GM19397 (cell line): ENCODE measurements at regions not wholly inside any gene's neighbourhood (a gene's known extent, or its start where the extent isn't known, plus 50 kb on each side); places are given as distances from the start of the nearest gene placed in this dataset.

Experiments used
- ATAC-seq: cut with Tn5 transposase; IDR thresholded peaks from one replicate; pipeline ENCODE4 v1.9.1; 2021; ENCODE audit warnings: mild to moderate bottlenecking, moderate library complexity; ENCODE audit not compliant: unreplicated experiment

DNA sequence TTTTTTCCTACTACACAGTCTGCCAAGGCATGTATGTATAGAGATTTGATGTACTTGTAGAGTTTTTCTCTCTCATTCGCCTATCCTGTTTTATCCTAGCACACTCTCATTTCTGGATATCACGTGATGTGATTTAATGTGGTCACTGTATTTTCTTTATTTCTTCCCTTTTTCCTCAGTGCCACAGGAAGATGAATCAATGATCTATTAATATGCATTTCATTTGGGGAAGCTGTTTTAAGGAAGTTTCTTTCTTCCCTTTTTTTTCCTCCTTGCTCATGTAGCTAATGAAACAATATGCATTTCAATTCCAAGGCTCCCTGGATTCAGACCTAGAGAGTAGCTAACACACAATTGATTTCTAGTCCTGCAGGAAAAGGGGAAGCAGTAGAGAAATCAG lies 506.3 kb upstream of the WWC1 start:
- no peak for ATAC-seq

DNA sequence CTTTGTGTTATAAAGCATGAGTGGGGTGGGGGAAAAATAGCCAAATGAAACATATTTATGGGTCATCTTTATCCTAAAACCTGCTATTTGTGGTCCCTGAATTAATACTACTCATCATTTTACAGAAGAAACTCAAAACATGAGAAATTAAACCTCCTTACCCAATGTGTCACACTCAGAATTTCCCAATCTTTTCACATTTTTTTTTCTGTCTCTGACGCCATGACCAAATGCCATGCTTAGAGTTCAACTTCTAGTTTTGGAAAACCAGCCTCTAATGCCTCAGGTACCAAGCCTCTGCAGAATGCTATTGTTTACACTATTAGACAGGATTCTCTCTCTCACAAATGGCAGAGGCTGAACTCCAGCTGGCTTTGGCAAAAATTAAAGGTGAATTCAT lies 505.5 kb upstream of the WWC1 start:
- ATAC-seq, result no peak

DNA sequence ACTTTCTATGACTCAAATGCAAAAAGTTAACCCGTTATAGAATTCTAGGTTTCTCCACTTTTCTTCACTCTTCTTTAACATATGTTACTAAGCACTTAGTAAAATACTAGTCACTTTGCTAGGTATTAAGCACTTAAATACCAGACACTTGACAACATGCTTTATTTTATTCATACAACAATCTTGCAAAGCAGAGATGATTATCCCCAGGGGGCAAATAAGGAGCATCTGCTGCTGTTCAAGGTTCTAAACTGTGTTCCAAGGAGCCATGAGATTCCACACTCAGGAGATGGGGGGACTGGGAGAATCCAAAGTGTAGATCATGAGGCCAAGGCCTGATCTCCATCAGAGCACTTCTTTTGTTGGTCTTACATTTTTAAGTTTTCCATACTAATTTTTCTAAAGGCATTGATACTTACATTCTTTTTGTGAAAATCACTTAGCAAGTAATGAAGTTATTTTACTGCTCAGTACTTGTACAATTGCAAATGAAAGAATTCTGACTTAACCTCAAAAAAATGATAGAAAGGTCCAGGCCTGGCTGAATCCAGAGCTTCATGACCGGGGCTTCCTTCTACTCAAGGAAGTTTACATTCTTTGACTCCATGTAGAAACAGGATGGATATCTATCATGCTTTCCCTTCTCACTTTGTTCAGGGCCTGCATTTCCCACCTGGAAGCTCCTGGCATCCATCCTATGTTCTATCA lies 504.4 kb upstream of the WWC1 start:
- no peak for ATAC-seq

DNA sequence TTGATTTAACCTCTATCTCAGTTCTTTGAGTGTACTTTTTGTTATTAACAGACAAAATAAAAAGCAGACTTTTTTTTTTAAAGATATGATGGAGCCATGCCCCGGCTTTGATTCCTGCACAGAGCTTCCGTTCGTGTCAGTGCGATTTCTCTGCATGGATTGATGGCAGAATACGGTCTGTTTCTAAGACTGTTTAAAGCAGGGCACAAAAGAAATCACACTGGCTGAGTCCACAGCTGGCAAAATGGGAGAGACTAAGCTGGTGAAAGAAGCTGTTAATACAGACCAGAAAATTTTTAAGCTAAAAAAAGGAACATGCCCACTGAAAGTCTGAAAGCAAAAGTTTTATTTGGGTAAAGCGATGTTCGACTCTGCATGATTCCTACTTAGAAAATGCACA lies 501.4 kb upstream of the WWC1 start:
- no peak for ATAC-seq

DNA sequence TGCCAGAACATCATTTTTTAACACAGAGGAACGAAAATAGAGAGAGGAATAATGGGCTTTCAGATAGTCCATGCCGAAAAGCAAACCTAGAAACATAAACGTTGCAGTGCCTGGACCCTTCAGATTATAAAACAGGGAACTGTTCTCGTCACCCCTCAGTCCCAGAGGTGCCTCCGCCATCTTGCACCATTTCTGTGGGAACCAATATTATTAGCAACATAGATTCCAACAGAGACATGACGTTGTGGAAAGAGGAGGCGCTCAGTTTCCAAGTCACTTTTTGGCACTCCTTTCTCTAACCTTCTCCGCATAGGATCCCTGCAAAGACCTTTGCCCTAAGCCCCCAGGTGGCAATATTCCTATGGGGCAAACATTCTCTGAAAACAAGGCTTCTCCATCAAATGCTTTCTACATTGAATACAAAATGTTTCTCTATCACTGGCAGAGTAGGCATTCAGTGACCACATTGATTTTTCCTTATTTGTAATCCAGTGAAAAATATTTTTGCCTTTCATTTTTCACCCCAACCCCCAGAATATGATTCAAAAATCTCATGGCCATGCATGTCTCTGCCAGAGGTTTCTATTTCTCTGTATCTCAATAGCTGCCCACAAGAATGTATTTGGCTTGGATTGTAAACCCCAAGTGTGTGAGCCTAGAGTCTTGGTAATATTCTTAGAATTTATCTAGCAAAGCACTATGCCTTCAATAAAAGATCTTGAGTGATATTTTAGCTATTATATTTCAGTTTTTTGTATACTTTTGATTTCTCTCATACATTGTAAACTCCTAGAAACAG lies 500.8 kb upstream of the WWC1 start:
- no peak for ATAC-seq

DNA sequence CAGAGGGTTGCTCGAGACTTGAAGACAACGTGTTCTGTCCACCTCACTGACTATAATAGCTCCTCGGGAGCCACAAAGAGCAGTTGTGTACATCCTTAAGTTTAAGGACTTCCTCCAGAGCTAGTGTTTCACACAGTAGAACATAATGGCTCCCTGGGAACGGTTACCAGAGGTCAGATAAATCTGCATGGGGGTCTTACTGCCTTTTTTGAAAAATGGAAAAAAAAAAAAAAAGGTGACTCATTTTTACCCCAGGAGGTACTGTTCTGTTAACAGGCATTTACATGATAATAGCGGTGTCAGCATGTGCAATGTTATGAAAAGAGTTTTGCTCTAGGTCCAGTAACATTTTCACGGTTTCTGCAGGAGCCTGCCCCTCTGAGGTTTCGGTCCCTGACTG lies 498.9 kb upstream of the WWC1 start:
- ATAC-seq, result no peak

DNA sequence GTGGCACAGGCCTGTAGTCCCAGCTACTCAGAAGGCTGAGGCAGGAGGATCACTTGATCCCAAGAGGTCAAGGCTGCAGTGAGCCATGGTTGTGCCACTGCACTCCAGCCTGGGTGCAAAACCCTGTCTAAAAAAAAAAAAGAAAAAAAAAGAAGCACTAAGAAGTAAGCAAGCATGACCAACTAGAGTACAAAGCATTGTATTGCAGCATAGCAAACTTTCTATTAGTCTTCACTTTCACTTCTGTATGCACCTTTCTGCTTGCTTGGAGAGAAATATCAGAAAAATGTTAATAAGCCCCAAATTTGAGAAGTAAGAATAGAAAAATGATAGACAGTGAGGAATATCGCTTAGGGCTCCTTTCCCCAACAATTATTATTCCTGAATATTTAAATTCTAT lies 497.7 kb upstream of the WWC1 start:
- no peak for ATAC-seq

DNA sequence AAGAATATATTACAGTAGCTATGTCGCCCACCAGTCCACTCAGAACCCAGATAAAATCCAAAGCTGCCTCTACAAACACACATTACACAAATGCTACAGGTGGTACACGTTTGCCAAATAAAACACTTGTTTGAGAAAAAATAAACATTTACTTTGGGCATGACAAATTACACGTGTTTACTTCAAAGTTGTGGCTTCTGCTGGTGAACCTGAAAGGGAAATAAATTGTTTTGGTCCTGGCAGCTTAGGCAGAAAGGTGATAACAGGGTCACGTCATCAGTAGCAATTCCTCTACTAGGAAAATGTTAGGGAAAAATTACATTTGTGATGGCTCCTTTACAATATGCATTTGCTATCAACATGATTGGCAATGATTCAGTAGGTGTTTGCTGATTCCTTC lies 497.3 kb upstream of the WWC1 start:
- ATAC-seq, result no peak

DNA sequence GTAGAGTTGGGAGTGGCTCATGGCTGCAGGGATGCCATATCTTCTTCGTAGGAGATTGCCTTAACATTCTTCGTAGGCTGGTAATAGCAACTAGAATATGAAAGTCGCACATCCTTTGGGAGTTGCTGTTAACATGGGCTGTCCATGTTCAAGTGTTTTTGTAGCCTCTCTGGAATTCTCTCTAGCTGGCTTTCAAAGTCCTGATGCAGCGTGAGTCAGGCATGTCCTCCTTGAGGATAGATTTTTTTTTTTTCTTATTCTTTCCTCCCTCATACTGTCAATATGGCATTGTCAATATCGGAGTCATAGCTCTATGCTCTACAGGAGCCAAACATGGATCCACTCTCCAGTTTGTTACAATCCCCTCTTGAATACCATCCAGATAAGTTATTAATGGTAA lies 494.8 kb upstream of the WWC1 start:
- ATAC-seq, result no peak

DNA sequence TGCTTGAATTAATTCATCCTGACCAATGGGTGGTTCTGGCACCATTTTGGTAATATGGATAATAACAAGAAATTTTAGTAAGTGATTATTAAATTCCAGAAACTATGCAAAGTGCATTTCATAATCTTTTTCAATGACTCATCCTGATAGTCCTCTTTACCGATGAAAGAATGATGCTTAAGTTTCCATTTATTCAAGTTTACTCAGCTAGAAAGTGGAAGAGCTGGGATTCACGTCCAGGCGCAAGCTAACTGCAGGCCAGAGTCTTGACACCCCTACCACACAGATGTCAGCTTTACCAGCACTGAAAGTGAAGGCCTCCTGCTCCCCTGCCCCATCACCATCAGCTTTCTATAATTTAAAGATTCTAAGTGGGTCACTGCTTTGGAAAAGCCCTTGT lies 493.5 kb upstream of the WWC1 start:
- no peak for ATAC-seq

DNA sequence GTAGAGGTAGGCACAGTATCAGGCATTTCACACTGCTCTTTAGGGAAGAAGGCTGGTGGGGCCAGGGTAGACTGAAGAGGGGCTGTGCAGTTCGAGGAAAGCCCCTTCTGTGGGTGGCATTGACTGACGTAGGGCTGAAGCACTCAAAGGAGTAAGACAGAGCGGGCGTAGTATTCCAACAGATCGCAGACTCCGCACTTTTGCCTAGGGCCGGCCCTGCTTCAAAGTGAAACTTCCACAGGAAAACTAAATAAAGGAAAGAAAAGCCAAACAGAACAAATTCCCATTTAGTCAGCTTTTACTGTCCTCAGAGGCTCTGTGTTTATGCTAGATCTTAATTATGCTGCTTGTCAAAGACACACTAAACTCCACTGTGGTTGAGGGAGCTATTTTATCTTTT lies 493.0 kb upstream of the WWC1 start:
- ATAC-seq, result no peak

DNA sequence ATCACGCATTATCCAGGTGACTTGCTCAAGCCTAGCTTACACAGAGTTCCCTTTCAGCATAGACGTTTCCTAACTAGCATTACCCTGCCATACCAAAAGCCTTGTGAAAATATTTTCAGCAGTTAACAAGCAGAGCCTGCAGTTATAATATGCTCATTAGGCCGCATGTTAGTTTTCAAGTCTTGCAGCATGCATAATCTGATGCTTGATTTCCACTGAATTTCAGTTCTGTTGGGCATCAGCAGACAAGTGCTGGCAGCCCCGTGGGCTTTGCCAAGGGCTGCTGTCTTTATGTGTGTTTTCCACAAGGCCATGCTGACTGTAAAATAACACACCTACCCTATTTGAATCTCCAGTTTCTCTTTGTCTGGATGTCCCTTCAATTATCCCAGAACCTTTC lies 491.0 kb upstream of the WWC1 start:
- no peak for ATAC-seq

DNA sequence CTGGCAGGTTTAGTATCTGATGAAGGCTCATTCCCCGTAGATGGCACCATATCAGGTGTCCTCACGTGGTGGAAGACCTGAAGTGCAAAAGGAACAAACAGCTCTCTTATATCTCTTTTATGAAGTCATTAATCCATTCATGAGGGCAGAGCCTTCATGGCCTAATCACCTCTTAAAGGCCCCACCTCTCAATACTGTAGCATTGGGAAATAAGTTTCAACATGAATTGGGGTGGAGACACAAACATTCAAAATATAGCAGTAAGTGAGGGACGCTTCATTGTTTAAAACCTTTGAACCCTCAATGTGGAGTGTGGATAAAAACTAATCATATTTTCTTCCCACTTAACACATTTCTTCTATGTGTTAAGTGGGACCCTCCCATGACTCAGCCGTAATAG lies 489.4 kb upstream of the WWC1 start:
- ATAC-seq, result no peak

DNA sequence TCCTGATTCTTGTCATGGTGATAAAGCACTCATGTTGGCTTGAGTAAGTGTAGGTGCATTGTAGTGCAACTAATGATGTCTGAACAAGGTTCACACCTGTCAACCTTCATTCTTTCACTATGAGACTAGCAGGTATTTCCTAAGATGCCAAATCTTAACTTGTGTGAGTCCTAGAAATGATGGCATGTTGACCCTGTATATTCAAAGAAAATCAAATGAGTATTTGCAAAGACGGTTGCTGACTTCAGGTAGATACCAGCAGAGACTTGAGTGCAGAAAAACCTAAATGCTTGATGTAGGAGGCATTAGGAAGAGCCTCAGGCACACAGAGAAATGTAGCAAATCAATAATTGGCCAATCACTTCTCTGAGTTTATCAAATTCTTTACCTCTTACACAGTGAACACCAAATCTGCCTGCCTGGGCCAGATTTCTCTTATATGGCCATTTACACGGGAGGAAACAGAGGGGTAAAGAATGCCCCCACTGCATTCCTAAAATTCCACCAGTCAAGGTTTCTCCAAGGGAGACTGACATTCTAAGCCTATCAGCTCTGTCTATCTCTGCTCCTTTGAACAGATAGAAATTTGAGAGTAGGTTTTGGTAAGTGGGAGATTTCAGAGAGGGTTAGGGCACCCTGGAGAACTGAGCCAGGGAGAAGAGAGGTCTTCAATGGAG lies 488.6 kb upstream of the WWC1 start:
- ATAC-seq, result no peak

DNA sequence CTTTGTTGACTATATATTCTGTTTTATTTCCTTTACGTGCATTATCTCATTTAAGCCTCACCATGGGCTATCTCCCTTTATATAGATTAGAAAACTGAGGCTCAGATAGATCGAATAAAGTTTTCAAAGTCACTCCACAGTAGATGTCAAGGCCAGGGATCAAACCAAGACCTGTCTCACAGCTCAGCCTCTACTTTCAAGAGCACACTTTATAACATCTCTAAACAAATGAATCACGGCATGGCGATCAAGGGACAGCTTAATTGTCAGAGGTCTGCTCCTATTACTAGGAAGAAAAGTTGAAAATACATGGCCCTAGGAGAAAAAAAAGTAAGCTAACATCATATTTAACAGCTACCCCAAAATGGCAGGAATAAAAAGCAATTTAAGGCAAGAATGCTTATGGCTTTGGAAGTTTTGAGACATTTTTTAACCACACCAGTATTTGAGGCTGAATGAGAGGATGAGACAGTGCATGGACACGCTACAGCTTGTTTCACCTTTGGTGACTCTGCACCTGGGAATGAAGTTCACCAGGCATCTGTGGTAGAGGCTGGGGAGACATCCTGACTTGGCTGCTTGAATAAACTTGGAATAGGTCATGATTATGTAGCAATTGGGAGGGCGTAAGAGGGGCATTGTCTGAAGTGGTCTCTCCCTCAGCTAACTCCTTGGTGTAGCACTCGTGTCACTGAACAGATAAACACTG lies 486.8 kb upstream of the WWC1 start:
- no peak for ATAC-seq

DNA sequence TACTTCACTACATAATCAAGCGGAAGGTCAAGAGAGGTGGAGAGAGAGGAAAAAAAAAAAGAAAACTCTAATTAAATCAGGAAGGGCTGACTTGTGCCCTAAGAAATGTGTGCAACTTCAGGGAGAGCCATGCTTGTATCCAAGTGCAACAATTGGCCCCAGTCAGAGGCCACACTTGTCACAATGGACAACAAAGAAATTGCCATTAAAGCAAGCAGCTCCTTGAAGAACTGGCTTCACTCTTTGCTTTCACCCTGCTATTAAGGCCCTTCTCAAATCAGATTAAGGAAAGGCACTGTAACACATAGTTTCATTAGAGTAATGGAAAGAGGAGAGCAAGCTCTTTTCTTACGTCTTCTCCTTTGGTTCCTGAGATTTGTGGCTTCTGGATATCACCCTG lies 480.9 kb upstream of the WWC1 start:
- ATAC-seq, result no peak

DNA sequence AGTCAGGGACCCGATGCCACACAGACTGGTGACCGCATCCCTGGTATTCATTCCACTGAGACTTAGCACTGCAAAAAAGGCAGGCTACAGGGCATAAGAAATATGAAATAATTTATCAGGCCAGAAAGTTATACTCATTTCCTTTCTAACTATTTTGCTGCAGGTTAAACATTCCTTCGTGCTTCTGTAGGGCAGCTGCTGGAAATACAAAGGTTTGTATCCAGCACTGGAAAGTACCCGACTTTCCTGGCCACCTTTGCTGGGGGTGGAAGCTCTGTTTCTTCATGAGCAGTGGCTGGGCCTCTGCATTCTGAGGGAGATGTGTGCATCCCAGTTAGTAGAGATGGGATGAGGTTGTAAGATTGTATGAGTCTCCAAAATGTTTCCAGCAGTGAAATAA lies 478.6 kb upstream of the WWC1 start:
- no peak for ATAC-seq

DNA sequence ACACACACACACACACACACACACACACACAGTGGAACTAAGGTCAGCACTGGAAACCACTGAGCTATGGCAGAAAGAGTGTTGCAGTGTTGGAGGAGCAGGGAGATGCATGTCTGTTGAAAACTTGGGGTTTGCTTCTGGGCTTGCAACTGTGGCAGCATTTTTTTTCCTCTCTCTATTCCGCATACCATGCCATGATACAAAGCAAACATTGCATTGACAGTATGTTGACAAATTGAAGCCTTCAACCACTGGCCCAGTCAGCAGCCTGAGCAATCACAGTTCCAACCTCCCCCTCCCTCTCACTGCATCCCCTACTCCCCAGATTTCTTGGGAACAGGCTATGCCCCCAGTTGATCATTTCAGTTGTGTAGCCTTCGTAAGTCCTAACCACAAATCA lies 478.1 kb upstream of the WWC1 start:
- no peak for ATAC-seq

DNA sequence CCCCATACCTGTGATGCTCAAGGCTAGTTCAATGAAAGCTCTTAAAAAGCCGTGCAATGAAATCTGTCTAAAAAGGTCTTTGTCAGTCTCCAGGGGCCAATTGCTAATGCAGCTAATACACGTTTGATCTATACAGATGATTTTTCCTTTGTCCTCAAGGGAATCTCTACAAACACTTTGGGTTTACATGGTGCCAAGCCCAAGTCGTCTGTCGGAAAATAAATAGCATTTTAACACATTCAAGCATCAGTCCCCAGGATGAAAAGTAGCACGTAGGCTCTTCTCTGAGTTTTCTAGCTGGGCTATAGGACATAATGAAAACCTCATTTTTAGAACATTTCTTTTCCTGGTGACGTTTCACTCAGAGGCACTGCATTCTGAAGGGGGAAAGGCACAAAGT lies 477.4 kb upstream of the WWC1 start:
- no peak for ATAC-seq

DNA sequence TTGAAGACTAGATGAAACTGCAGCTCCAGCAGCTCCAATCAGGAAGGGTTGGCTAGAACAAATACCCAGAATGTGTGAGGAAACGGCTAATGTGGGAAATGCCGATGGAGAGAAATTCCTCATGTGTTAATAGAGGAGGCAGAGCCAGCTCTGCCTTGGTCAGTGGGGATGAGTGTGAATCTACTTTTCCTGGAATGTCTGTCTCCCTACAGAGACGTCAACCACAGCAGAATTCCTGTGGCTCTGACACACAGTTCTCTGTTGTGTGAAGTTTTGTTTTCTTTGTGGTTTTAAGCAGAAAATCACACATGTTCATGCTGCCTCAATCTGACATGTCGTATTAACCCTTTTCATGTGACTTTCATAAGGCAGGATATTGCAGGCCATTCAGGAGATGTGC lies 476.6 kb upstream of the WWC1 start:
- ATAC-seq, result no peak

DNA sequence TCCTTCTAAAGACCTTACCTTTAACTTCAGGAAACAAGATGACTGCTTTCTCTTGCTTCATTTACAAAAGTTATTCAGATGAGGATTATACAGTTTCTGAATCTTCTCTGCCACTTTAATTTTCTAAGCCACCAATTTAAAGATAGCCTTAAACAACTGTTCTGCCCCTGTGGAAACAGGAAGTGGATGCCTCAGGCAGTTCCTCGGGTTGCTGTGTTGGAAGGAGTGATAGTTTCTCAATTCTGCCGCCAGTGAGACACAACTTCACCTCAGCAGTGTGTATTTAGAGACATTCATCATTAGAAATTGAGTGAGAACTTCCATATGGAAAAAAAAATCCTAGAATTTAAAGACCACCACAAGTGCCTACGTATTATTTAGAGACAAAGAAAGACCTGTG lies 475.1 kb upstream of the WWC1 start:
- no peak for ATAC-seq

DNA sequence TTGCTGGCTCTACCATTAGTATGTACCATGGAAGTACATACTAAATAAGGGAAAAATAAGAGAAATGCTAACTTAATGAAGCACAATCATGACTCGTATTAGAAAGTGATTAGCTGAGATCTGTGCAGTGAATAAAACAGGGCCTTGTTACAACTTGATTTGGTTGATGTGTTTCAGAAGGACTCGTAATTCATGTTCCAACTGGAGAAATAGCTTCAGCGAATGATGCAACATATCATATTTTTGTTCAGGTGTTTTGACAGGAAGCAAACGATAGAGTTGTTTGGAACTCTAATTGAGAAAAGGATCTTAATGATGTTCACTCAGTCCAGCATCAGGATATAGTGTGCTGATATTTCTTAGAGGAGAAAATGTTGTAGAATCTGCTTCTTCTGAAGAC lies 474.6 kb upstream of the WWC1 start:
- ATAC-seq, result no peak
